WTC11 (cell line): ENCODE measurements at regions not wholly inside any gene's neighbourhood (a gene's known extent, or its start where the extent isn't known, plus 50 kb on each side); places are given as distances from the start of the nearest gene placed in this dataset.

Experiments
- ATAC-seq: fragments of 200-7000 bp; cut with Tn5 transposase; 2 replicates; pipeline ENCODE4 v1.10.0; 2021; ENCODE audit warnings: mild to moderate bottlenecking, moderate library complexity
- CTCF ChIA-PET: fragments of 300-600 bp; sonication (Branson Sonifier 250); formaldehyde crosslinking; loops from one replicate; lab custom pipeline; 2021; ENCODE audit warnings: antibody characterized with exemption; lab: Charles Lee
- POLR2A ChIA-PET: fragments of 350-600 bp; sonication (Branson Sonifier 250); formaldehyde crosslinking; loops from one replicate; lab custom pipeline; 2021; ENCODE audit warnings: antibody characterized with exemption; lab: Charles Lee
- DNase-seq: peaks from one replicate; pipeline ENCODE4 v3.0.0; 2021; ENCODE audit warnings: low spot score
- H3K27ac Mint-ChIP-seq: 2 replicates; pipeline ENCODE4 v1.8.0; 2021; ENCODE audit warnings: mixed read lengths
- H3K27me3 Mint-ChIP-seq: 2 replicates; pipeline ENCODE4 v1.8.0; 2021; ENCODE audit warnings: low read depth, mild to moderate bottlenecking, moderate library complexity, mixed read lengths
- H3K36me3 Mint-ChIP-seq: 2 replicates; pipeline ENCODE4 v1.8.0; 2021; ENCODE audit warnings: mixed read lengths
- H3K4me1 Mint-ChIP-seq: 2 replicates; pipeline ENCODE4 v1.8.0; 2022; ENCODE audit warnings: mixed read lengths
- H3K4me3 Mint-ChIP-seq: 2 replicates; pipeline ENCODE4 v1.8.0; 2021; ENCODE audit warnings: mild to moderate bottlenecking, moderate library complexity, mixed read lengths
- H3K9me3 Mint-ChIP-seq: 2 replicates; pipeline ENCODE4 v1.8.0; 2021; ENCODE audit warnings: mixed read lengths
- ATF1 ChIP-seq: sonication (generic); formaldehyde crosslinking; IDR thresholded peaks from 2 replicates; pipeline ENCODE4 v1.8.1; 2023; ENCODE audit warnings: mild to moderate bottlenecking, moderate library complexity, missing genetic modification reagents
- EMX1 ChIP-seq: fragments of 250-450 bp; sonication (Bioruptor Pico); IDR thresholded peaks from 2 replicates; pipeline ENCODE4 v1.8.0; 2021; ENCODE audit warnings: mild to moderate bottlenecking
- NFATC4 ChIP-seq: fragments of 250-450 bp; sonication (Bioruptor Pico); IDR thresholded peaks from 2 replicates; pipeline ENCODE4 v1.9.0; 2021; ENCODE audit warnings: mild to moderate bottlenecking
- NFYB ChIP-seq: sonication (generic); formaldehyde crosslinking; conservative IDR thresholded peaks from 2 replicates; pipeline ENCODE4 v1.8.0; 2022; ENCODE audit warnings: low read depth, missing genetic modification reagents
- OVOL2 ChIP-seq: fragments of 250-450 bp; sonication (Bioruptor Pico); IDR thresholded peaks from 2 replicates; pipeline ENCODE4 v1.9.0; 2021; ENCODE audit warnings: mild to moderate bottlenecking, borderline replicate concordance
- RORB ChIP-seq: fragments of 250-450 bp; sonication (Bioruptor Pico); IDR thresholded peaks from 2 replicates; pipeline ENCODE4 v1.9.0; 2021; ENCODE audit warnings: mild to moderate bottlenecking
- SMAD3 ChIP-seq: sonication (generic); formaldehyde crosslinking; IDR thresholded peaks from 2 replicates; pipeline ENCODE4 v1.8.0; 2022; ENCODE audit warnings: missing genetic modification reagents, mild to moderate bottlenecking, borderline replicate concordance
- SMAD4 ChIP-seq: sonication (generic); formaldehyde crosslinking; IDR thresholded peaks from 2 replicates; pipeline ENCODE4 v1.8.0; 2022; ENCODE audit warnings: mild to moderate bottlenecking, missing genetic modification reagents
- TF ChIP-seq, protein P1 (sequence below): sonication (generic); formaldehyde crosslinking; IDR thresholded peaks from 2 replicates; pipeline ENCODE4 v1.8.1; 2022; ENCODE audit warnings: low read depth, mild to moderate bottlenecking, moderate library complexity, missing genetic modification reagents, borderline replicate concordance
- TF ChIP-seq, protein P2 (sequence below): fragments of 250-450 bp; sonication (Bioruptor Pico); IDR thresholded peaks from 2 replicates; pipeline ENCODE4 v1.9.0; 2021; ENCODE audit warnings: moderate library complexity, mild to moderate bottlenecking, inconsistent platforms, borderline replicate concordance
- TF ChIP-seq, protein P3 (sequence below): sonication (generic); formaldehyde crosslinking; IDR thresholded peaks from 2 replicates; pipeline ENCODE4 v1.8.1; 2023; ENCODE audit warnings: mild to moderate bottlenecking, missing genetic modification reagents, moderate library complexity
- TF ChIP-seq, protein P4 (sequence below): sonication (generic); formaldehyde crosslinking; IDR thresholded peaks from 2 replicates; pipeline ENCODE4 v1.8.1; 2023; ENCODE audit warnings: mild to moderate bottlenecking, missing genetic modification reagents, borderline replicate concordance
- TF ChIP-seq, protein P5 (sequence below): sonication (generic); formaldehyde crosslinking; IDR thresholded peaks from 2 replicates; pipeline ENCODE4 v1.8.1; 2023; ENCODE audit warnings: mild to moderate bottlenecking, missing genetic modification reagents
- TF ChIP-seq, protein P6 (sequence below): sonication (generic); formaldehyde crosslinking; IDR thresholded peaks from 2 replicates; pipeline ENCODE4 v1.8.0; 2022; ENCODE audit warnings: missing genetic modification reagents
- TF ChIP-seq, protein P7 (sequence below): sonication (generic); formaldehyde crosslinking; IDR thresholded peaks from 2 replicates; pipeline ENCODE4 v1.8.0; 2023; ENCODE audit warnings: missing genetic modification reagents

DNA sequence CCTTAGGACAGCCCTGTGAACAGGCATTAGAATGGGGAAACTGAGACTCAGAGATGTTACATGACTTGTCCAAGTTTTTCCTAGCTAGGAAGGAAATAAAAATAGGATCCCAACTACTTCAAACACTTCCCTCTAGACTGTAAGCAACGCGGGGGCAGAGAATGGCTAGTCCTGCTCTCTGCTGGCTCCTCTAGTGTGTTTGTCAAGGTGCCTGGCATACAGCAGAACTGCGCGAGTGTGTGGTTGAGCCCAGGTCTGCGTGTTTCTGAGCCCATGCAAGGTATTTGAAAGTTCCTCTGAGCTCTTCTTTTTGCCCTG, 152.5 kb downstream of the MACROH2A1 start:
- no peak for ATAC-seq
- CTCF ChIA-PET, result interaction anchor here (1.6 kb wide), 1 partner anchor 44 kb away, joined by 4 read pairs; no protein-coding TSS in a partner anchor

DNA sequence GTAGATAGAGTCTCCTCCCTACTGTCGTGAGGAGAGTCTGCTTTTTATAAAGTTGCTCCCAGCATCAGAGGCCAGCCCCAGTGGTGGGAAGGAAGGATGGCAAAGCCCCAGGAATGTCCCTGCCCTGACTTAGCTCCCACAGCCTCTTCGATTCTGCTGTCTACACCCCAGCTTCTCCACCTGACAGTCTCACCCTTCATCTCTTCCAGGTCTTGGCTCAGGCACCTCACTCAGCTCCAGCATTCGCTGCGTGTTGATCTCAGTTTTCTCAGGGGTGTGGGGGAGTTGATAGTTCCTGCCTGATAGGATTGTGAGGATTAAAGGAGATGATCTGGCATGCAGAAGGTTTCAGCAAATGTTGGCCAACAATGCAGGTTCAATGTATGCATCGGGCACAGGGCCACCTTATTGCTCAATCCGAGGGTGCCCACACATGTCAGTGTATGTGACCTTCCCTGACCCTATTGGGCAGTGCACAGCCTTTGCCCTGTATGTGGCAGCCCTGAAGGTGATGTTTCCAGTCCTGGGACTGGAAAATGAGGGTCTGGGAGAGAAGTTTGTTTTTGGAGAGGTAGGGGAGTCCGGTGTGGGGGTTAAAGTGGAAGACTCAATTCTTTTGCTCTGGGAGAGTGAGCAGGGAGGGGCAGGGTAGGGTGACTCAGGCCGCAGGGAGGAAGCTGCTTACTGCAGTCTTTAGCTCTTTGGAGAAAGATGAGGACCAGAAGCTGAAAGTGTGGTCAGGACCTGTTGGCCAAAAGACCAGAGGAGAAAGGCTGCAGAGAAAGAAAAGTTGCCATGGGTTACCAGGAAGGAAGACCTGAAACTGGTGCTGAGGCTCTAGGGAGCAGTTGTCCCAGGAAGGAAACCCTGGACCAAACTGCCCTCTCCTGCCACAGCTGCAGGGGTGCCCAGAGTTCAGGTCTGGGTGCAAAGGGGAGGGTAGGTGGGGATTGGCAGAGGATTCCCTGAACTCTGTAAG, 153.2 kb downstream of the MACROH2A1 start:
- ATAC-seq (no peak), DNase-seq (no peak)
- POLR2A ChIA-PET, result no interaction called here
- TF ChIP-seq, protein P1, sequence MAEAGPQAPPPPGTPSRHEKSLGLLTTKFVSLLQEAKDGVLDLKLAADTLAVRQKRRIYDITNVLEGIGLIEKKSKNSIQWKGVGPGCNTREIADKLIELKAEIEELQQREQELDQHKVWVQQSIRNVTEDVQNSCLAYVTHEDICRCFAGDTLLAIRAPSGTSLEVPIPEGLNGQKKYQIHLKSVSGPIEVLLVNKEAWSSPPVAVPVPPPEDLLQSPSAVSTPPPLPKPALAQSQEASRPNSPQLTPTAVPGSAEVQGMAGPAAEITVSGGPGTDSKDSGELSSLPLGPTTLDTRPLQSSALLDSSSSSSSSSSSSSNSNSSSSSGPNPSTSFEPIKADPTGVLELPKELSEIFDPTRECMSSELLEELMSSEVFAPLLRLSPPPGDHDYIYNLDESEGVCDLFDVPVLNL, result no peak
- TF ChIP-seq, protein P2, sequence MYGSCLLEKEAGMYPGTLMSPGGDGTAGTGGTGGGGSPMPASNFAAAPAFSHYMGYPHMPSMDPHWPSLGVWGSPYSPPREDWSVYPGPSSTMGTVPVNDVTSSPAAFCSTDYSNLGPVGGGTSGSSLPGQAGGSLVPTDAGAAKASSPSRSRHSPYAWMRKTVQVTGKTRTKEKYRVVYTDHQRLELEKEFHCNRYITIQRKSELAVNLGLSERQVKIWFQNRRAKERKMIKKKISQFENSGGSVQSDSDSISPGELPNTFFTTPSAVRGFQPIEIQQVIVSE (CRISPR knock-in tag), result no peak
- TF ChIP-seq OVOL2 (CRISPR knock-in tag) (no peak), ATF1 (CRISPR knock-in tag) (no peak)
- TF ChIP-seq, protein P3, sequence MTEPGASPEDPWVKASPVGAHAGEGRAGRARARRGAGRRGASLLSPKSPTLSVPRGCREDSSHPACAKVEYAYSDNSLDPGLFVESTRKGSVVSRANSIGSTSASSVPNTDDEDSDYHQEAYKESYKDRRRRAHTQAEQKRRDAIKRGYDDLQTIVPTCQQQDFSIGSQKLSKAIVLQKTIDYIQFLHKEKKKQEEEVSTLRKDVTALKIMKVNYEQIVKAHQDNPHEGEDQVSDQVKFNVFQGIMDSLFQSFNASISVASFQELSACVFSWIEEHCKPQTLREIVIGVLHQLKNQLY (CRISPR knock-in tag), result no peak
- TF ChIP-seq, protein P4, sequence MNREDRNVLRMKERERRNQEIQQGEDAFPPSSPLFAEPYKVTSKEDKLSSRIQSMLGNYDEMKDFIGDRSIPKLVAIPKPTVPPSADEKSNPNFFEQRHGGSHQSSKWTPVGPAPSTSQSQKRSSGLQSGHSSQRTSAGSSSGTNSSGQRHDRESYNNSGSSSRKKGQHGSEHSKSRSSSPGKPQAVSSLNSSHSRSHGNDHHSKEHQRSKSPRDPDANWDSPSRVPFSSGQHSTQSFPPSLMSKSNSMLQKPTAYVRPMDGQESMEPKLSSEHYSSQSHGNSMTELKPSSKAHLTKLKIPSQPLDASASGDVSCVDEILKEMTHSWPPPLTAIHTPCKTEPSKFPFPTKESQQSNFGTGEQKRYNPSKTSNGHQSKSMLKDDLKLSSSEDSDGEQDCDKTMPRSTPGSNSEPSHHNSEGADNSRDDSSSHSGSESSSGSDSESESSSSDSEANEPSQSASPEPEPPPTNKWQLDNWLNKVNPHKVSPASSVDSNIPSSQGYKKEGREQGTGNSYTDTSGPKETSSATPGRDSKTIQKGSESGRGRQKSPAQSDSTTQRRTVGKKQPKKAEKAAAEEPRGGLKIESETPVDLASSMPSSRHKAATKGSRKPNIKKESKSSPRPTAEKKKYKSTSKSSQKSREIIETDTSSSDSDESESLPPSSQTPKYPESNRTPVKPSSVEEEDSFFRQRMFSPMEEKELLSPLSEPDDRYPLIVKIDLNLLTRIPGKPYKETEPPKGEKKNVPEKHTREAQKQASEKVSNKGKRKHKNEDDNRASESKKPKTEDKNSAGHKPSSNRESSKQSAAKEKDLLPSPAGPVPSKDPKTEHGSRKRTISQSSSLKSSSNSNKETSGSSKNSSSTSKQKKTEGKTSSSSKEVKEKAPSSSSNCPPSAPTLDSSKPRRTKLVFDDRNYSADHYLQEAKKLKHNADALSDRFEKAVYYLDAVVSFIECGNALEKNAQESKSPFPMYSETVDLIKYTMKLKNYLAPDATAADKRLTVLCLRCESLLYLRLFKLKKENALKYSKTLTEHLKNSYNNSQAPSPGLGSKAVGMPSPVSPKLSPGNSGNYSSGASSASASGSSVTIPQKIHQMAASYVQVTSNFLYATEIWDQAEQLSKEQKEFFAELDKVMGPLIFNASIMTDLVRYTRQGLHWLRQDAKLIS (CRISPR knock-in tag), result no peak
- Mint-ChIP-seq H3K27ac (no peak overlapping the region), H3K4me1 (0 out of 2 replicates have a peak, but pooled peaks cover 5% of the 10 kb centered on the region), H3K27me3 (no peaks in the 10 kb centered on the region), H3K36me3 (no peaks in the 10 kb centered on the region), H3K4me3 (no peak overlapping the region), H3K9me3 (peaks cover 9% of the 10 kb centered on the region)
- CTCF ChIA-PET, result interaction anchor here (1.6 kb wide), 1 partner anchor 43 kb away, joined by 4 read pairs; no protein-coding TSS in a partner anchor

More for the DNA sequence above, 152.5 kb downstream of the MACROH2A1 start:
- Mint-ChIP-seq H3K27me3 (no peaks in the 10 kb centered on the region), H3K4me3 (no peak overlapping the region), H3K36me3 (no peaks in the 10 kb centered on the region), H3K27ac (no peak overlapping the region), H3K9me3 (peaks cover 9% of the 10 kb centered on the region), H3K4me1 (0 out of 2 replicates have a peak, but pooled peaks cover 5% of the 10 kb centered on the region)
- DNase-seq, result no peak
- TF ChIP-seq NFATC4 (no peak), SMAD3 (CRISPR knock-in tag) (no peak), EMX1 (no peak), RORB (no peak), SMAD4 (CRISPR knock-in tag) (no peak), NFYB (no peak)
- TF ChIP-seq, protein P5, sequence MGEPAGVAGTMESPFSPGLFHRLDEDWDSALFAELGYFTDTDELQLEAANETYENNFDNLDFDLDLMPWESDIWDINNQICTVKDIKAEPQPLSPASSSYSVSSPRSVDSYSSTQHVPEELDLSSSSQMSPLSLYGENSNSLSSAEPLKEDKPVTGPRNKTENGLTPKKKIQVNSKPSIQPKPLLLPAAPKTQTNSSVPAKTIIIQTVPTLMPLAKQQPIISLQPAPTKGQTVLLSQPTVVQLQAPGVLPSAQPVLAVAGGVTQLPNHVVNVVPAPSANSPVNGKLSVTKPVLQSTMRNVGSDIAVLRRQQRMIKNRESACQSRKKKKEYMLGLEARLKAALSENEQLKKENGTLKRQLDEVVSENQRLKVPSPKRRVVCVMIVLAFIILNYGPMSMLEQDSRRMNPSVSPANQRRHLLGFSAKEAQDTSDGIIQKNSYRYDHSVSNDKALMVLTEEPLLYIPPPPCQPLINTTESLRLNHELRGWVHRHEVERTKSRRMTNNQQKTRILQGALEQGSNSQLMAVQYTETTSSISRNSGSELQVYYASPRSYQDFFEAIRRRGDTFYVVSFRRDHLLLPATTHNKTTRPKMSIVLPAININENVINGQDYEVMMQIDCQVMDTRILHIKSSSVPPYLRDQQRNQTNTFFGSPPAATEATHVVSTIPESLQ (CRISPR knock-in tag), result no peak
- TF ChIP-seq, protein P6, sequence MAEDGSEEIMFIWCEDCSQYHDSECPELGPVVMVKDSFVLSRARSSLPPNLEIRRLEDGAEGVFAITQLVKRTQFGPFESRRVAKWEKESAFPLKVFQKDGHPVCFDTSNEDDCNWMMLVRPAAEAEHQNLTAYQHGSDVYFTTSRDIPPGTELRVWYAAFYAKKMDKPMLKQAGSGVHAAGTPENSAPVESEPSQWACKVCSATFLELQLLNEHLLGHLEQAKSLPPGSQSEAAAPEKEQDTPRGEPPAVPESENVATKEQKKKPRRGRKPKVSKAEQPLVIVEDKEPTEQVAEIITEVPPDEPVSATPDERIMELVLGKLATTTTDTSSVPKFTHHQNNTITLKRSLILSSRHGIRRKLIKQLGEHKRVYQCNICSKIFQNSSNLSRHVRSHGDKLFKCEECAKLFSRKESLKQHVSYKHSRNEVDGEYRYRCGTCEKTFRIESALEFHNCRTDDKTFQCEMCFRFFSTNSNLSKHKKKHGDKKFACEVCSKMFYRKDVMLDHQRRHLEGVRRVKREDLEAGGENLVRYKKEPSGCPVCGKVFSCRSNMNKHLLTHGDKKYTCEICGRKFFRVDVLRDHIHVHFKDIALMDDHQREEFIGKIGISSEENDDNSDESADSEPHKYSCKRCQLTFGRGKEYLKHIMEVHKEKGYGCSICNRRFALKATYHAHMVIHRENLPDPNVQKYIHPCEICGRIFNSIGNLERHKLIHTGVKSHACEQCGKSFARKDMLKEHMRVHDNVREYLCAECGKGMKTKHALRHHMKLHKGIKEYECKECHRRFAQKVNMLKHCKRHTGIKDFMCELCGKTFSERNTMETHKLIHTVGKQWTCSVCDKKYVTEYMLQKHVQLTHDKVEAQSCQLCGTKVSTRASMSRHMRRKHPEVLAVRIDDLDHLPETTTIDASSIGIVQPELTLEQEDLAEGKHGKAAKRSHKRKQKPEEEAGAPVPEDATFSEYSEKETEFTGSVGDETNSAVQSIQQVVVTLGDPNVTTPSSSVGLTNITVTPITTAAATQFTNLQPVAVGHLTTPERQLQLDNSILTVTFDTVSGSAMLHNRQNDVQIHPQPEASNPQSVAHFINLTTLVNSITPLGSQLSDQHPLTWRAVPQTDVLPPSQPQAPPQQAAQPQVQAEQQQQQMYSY (CRISPR knock-in tag), result no peak
- TF ChIP-seq, protein P3 (CRISPR knock-in tag), result no peak
- TF ChIP-seq, protein P7, sequence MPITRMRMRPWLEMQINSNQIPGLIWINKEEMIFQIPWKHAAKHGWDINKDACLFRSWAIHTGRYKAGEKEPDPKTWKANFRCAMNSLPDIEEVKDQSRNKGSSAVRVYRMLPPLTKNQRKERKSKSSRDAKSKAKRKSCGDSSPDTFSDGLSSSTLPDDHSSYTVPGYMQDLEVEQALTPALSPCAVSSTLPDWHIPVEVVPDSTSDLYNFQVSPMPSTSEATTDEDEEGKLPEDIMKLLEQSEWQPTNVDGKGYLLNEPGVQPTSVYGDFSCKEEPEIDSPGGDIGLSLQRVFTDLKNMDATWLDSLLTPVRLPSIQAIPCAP, result no peak
- TF ChIP-seq, protein P1, result no peak
- POLR2A ChIA-PET, result no interaction called here
